NCI-H146 (cell line): ENCODE measurements at regions not wholly inside any gene's neighbourhood (a gene's known extent, or its start where the extent isn't known, plus 50 kb on each side); places are given as distances from the start of the nearest gene placed in this dataset.

Source experiments
- DNase-seq: peaks from one replicate; lab custom pipeline; 2025; lab: John Stamatoyannopoulos, UW

DNA sequence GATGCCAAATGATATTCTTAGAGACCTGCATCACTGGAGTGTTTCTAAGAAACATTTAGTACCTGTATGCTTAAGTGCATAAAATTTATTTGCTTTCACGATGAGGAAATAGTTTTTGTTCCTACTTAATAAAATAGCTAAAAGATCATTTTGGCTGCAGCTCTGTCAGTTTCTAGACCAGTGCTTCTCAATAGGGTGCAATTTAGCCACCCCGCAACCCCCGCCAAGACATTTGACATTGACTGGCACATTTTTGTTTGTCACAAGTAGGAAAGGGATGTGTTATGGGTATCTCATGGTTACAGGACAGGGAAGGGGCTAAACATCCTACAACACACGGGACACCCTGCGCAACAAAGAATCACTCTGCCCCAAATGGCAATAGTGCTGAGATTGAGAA, 335.7 kb upstream of the HSF2 start:
- no peak for DNase-seq

- no peak for DNase-seq
Measured at GRCh38 chr6:122066200-122066599, 333.3 kb upstream of the HSF2 start.

DNA sequence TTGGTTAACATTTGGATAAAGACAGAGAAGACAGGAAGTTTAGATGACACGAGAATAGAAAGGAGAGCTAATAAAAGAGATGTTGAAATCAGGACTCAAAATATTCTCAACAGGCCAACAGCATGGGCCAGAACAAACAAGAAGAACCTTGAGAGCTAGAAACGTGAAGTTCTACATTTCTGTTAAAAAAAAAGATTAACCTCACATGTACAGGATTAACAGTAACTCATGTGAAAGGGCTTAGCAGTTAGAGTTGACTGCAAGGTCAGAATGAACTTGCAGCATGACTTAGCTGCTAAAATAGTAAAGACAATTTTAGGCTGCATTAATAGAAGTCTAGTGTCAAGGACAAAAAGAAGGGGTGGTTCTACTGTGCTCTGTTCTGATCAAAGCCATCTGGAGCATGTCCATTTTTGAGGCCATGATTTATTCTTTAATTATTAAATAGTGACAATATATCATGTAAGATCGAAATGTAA, 331.1 kb upstream of the HSF2 start:
- DNase-seq = no peak

- no peak for DNase-seq
Measured at GRCh38 chr6:122069932-122070331, 329.5 kb upstream of the HSF2 start.

- DNase-seq = no peak
Measured at GRCh38 chr6:122072014-122072647, 327.3 kb upstream of the HSF2 start.

DNA sequence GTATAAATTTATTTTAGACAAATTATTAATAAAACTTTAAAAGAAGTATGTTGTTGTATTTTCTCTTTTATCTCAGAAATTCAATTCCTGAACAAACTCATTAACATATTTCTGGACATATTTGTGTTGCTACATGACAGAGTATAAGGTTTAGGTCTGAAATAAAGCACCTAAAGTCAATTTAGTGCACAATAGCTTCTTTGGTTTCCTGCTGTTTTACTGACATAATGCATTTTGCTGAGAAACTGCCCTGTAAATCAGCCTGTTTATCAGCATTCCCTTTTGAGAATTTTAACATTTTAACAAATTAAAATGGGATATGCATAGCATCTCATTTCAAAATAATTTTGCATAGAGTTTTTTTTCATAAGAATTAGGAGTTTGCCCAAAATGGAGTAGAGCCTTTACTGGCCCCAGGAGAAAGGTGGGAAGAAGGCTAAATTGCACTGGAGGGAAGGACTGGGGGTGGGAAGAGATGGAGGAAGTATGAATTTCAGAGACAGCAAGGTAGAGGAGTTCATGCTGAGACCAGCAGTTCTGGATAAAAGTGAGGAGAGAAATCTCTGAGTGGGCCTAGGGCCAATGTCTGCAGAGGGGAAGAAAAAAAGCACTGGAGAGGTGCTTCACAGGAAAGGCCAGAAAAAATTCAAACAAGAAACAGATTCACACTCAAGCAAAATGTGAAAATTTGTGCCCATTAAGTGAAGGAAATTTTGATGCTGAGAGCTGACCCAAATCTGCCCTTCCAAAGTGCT, 324.2 kb upstream of the HSF2 start:
- DNase-seq = no peak

GRCh38 chr6:122075917-122076316, 323.5 kb upstream of the HSF2 start:
- DNase-seq = no peak

GRCh38 chr6:122077603-122078002, 321.8 kb upstream of the HSF2 start:
- no peak for DNase-seq

- DNase-seq = no peak
Measured at GRCh38 chr6:122078481-122078880, 321.0 kb upstream of the HSF2 start.

DNA sequence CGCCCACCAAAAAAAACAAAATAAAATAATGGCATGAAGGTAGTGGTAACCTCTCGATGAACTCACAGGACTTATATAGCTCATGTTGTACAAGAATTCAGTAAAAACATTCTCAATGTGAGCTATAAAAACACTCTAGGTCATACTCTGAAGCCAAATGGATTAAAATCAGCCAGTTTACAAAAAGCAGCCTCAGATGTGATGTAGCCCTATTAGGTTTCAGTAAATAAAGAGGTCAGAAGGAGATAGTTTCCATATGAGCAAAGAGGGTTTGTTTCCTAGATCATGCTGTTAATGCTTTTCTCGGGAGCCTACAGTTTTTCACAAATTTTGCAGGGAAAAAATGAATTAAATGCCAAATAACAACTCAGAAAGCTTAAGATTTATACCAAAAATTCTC, 319.5 kb upstream of the HSF2 start:
- no peak for DNase-seq

GRCh38 chr6:122081921-122082320, 317.5 kb upstream of the HSF2 start:
- DNase-seq = no peak

DNA sequence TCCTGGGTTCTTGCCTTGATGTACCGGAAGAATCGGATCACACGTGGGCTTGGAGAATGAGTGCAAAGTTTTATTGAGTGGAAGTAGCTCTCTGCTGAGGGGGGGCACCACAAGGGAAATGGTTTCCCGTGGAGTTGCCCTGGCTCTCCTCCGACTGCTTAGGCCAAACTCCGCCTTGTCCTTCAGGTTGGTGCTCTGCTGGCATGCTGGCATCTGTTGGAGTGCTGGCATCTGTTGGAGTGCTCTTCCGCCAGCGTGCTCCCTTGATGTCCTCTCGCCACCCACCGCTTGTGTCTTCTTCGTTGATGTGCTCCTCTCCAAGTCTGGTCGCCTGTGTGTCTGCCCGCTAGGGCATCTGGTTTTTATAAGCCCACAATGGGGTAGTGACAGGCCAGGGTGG, 317.1 kb upstream of the HSF2 start:
- no peak for DNase-seq

DNA sequence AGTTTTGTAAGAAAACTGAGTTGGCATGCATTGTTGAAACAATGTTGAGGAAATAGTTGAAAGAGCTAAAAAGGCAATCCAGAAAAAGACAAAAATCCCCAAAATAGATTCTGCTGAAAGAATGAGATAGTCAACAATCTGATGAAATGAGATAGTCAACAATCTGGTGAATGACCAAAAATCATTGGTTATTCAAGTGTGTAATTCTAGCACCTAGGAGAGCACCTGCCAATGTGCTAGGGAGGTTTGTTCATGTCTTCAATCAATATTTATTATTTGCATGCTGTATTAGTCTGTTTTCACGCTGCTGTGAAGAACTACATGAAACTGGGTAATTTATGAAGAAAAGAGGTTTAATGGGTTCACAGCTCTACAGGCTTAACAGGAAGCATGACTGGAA, 307.1 kb upstream of the HSF2 start:
- no peak for DNase-seq

DNA sequence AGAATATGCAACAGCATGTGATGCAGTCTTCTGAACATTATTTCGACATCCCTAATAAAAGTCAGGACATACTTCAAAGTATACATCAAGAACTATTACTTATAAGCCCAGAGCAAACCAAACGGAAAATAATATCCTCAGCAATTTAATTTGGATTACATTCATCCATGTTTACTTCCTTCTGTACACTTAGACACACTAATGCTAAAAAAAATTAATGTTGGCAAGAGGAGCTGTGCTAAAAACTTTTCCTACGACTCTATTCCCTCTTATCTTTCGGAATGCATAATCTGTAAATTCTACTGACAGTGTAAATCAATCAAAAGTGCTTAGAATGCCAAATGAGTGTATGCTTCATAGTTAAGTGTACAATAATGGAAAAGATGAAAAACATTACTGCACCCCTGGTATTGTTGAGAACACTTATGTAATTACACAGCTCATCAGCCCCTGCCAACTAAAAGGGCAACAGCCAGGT, 301.2 kb upstream of the HSF2 start:
- DNase-seq = no peak

DNA sequence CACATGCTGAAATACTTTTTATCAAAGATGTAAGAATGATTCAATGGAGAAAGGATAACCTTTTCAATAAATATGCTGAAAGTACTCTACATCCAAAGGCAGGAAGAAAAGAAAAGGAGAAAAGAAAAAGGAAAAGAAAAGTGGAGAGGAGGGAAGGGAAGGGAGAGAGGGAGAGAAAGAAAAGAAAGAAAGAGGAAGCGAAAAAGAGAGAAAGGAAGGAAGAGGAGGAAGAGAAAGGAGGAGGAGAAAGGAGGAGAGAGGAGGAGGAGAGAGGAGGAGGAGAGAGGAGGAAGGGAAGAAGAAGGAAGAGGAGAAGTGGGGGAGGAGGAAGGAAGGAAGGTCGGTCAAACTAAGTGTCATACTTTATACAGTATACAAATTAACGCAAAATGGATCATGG, 297.4 kb upstream of the HSF2 start:
- DNase-seq = no peak

DNA sequence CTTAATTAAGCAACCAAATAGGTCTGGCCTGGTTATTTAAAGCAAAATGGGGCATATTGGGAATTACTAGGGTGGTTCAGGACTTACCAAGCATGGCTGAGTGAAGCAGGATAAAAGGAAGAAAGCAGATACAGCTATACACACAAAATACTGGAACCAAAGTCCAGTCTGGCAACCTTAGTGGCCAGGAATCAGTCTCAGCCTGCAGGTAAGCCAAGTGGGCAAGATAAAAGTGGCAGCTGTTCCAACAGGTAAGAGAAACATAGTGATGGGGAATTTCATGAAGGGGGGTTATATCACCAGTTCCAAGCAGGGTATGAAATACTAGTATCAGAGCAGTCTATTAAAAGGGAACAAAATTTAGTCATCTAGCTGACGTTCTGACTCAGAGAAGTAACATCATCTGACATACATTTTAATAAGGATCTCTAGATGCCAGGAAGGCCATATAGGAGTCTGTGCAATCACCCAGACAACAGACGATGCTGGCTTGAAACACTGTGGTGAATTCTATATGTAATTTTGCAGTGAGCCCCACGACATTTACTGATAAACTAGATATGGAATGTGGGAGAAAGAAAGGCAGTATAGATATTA, 292.1 kb upstream of the HSF2 start:
- no peak for DNase-seq

- no peak for DNase-seq
Measured at GRCh38 chr6:122109075-122109474, 290.4 kb upstream of the HSF2 start.

- DNase-seq = no peak
Measured at GRCh38 chr6:122114717-122115116, 284.7 kb upstream of the HSF2 start.

DNA sequence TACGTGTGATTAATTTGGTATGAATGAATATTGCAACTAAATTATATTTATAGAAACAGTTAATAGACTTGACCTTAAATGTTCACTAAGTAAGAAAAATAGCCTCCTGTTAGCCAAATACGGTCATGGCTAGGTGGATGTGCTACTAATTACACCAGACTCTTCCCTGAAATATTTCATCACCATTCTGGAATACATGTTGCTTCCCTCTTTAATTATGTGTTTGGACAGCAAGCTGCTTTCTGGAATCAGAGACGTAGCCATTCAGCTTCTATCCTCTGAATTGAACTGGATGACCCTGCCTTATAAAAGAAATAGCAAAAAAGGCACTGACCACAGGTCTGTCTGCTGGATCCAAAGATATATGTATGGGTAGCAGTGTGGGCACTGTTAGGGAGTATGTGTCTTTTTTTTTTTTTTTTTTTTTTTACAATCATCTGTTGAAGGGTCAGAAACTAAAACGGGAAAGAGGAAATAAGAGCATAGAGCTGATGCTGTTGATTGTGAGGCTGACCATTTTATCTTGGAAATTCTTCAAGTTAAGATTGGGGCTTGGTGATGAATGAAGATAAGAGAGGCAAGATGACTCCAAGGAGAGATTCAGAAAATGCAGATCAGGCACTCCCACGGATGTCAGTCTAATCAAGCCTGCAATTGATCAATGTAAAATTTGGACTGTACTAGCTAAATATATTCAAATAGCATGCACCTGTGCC, 283.2 kb upstream of the HSF2 start:
- no peak for DNase-seq

- DNase-seq = no peak
Measured at GRCh38 chr6:122116835-122117627, 282.4 kb upstream of the HSF2 start.

GRCh38 chr6:122118945-122119506, 280.4 kb upstream of the HSF2 start:
- no peak for DNase-seq
